GM23338 (cell line): ENCODE measurements at regions not wholly inside any gene's neighbourhood (a gene's known extent, or its start where the extent isn't known, plus 50 kb on each side); places are given as distances from the start of the nearest gene placed in this dataset.

Experiments used
- CTCF ChIP-seq, 2 experiments: fragments of 200-600 bp in 1 of 2; sonication (generic) in 1 of 2; conservative IDR thresholded peaks; 2 replicates each; pipeline versions ENCODE4 v1.5.1 to v1.6.1; 2016 to 2017; ENCODE audit warnings: antibody characterized with exemption in 2 of 2, low read depth in 2 of 2, mild to moderate bottlenecking in 2 of 2, moderate library complexity in 1 of 2
- EZH2 ChIP-seq: fragments of 200-600 bp; sonication (generic); IDR thresholded peaks from one replicate; pipeline ENCODE4 v1.8.0; 2017; ENCODE audit warnings: antibody characterized with exemption, mild to moderate bottlenecking, low read depth; ENCODE audit not compliant: unreplicated experiment
- EZH2phosphoT487 ChIP-seq: fragments of 200-600 bp; sonication (generic); IDR thresholded peaks from one replicate; pipeline ENCODE4 v1.8.1; 2018; ENCODE audit warnings: antibody characterized with exemption; ENCODE audit not compliant: unreplicated experiment
- NANOG ChIP-seq: IDR thresholded peaks from 2 replicates; pipeline ENCODE4 v1.6.1; 2016; ENCODE audit warnings: antibody characterized with exemption, borderline replicate concordance
- POLR2AphosphoS5 ChIP-seq: IDR thresholded peaks from 2 replicates; pipeline ENCODE4 v1.6.1; 2016; ENCODE audit warnings: antibody characterized with exemption, low read depth
- REST ChIP-seq: IDR thresholded peaks from one replicate; pipeline ENCODE4 v1.6.1; 2018; ENCODE audit warnings: antibody characterized with exemption; ENCODE audit not compliant: unreplicated experiment
- ZNF462 ChIP-seq: fragments of 250-450 bp; sonication (Bioruptor Pico); IDR thresholded peaks from 2 replicates; pipeline ENCODE4 v1.5.0; 2020; ENCODE audit warnings: mild to moderate bottlenecking, moderate library complexity

- TF ChIP-seq EZH2 (no peak), CTCF (conservative IDR thresholded peaks at IDR 0.05; ENCODE audit: low read depth in 2 of 2) (no peak), POLR2AphosphoS5 (no peak), EZH2phosphoT487 (no peak), NANOG (no peak), REST (no peak), ZNF462 (no peak)
Observed at GRCh38 chr1:14141656-14142055, 441.7 kb downstream of the PRDM2 start.
